IgD-negative memory B cell (primary cell): ENCODE measurements at regions not wholly inside any gene's neighbourhood (a gene's known extent, or its start where the extent isn't known, plus 50 kb on each side); places are given as distances from the start of the nearest gene placed in this dataset.

Source experiments
- H3K27ac Mint-ChIP-seq, 3 donors: one replicate each; pipeline ENCODE4 v1.8.0; 2020 to 2022; ENCODE audit warnings: mild to moderate bottlenecking in 3 of 3, mixed read lengths in 3 of 3, moderate library complexity in 1 of 3
- H3K27me3 Mint-ChIP-seq: one replicate; pipeline ENCODE4 v1.8.0; 2021; ENCODE audit warnings: mixed read lengths
- H3K36me3 Mint-ChIP-seq: one replicate; pipeline ENCODE4 v1.8.0; 2020; ENCODE audit warnings: mild to moderate bottlenecking, mixed read lengths
- H3K4me1 Mint-ChIP-seq, 3 donors: one replicate each; pipeline ENCODE4 v1.8.0; 2020 to 2022; ENCODE audit warnings: mixed read lengths in 3 of 3, mild to moderate bottlenecking in 1 of 3
- H3K4me3 Mint-ChIP-seq, 4 donors: one replicate each; pipeline ENCODE4 v1.8.0; 2020 to 2022; ENCODE audit warnings: mild to moderate bottlenecking in 4 of 4, mixed read lengths in 4 of 4, moderate library complexity in 3 of 4
- H3K9me3 Mint-ChIP-seq, 3 donors: one replicate each; pipeline ENCODE4 v1.8.0; 2020 to 2021; ENCODE audit warnings: mixed read lengths in 3 of 3, mild to moderate bottlenecking in 1 of 3

DNA sequence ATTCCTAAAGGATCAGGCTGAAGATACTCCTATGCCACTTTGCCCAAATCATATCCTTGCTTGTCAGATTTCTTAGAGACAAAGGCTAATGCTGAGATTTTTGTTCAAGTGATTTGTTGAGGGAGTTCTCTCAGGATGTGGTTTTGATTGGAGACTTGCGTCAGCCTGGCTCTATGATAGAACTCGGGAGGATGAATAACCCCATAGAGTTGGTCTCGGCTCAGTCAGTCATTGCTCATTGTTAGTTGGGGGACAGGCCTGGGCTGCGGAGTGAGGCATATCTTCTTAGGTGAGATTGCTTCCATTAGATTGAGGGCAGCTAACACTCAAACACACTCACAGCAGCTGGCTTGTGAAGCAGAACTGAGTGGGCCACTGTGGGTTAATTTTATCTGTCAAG lies 203.4 kb downstream of the KIF20B start:
- peaks cover under 1% of the 10 kb centered on the region for H3K36me3 Mint-ChIP-seq
- peaks cover 6 to 7% (median 6%) of the 10 kb centered on the region in 3 donors for H3K4me1 Mint-ChIP-seq
- no peak overlapping the region for H3K27ac Mint-ChIP-seq
- peaks cover 4% of the 10 kb centered on the region for H3K27me3 Mint-ChIP-seq
- no peak overlapping the region for H3K4me3 Mint-ChIP-seq
- peaks cover 0 to 1% (median 0%) of the 10 kb centered on the region in 3 donors for H3K9me3 Mint-ChIP-seq

DNA sequence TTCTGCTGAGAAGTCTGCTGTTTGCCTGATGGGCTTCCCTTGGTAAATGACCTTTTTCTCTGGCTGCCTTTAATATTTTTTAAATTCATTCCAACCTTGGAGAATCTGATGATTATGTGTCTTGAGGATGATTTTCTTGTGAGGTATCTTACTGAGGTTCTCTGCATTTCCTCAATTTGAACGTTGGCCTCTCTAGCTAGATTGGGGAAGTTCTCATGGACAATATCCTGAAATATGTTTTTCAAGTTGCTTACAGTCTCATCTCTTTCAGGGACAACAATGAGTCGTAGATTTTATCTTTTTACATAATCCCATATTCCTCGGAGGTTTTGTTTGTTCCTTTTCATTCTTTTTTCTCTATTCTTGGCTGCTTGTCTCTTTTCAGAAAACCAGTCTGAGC lies 208.4 kb downstream of the KIF20B start:
- peaks cover 8% of the 10 kb centered on the region for H3K27me3 Mint-ChIP-seq
- H3K36me3 Mint-ChIP-seq = peaks cover 2% of the 10 kb centered on the region
- H3K4me3 Mint-ChIP-seq = no peak overlapping the region
- peaks cover 0 to 3% (median 0%) of the 10 kb centered on the region in 3 donors for H3K9me3 Mint-ChIP-seq
- H3K4me1 Mint-ChIP-seq = peaks cover 10 to 15% (median 11%) of the 10 kb centered on the region in 3 donors
- no peak overlapping the region for H3K27ac Mint-ChIP-seq

DNA sequence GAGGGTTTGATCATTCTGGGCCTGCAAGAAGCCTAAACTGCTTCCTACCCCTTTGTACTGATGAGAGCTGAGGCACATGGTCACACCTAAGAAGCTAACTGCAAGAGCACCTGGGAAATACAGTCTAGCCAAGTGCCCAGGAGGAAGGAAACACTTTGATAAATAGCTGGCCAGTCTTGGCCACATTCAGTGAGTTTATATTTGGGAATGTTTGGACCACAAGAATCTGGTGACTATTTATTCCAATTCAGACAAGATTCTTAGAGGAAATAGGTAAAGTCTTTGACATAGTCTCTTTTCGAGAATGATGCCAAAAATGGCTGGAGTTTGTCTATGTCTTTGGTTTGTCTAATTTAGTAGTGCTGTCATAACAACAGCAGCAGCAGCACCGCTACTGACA lies 213.6 kb downstream of the KIF20B start:
- Mint-ChIP-seq H3K36me3 (peaks cover 5% of the 10 kb centered on the region), H3K9me3 (peaks cover 0 to 3% (median 0%) of the 10 kb centered on the region in 3 donors), H3K4me1 (peaks cover 2 to 6% (median 6%) of the 10 kb centered on the region in 3 donors), H3K27me3 (peaks cover 2% of the 10 kb centered on the region), H3K27ac (no peak overlapping the region), H3K4me3 (no peak overlapping the region)

DNA sequence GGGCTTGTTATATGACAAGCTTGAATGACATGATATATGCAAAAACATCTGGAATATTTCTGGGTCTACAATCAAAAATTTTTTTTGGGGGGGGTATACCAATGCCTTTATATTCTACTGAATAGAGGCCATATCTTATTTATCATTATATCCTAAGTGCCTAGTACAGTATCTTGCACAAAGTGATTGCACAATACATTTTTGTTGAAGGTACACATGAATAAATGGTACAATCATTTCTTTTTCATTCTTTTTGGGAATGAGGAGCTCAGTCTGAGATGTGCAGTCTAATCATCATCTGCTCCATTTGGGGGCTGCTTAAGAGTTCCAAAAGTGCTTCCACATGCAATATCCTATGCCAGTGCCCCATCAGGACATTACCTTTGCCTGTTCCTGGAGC lies 214.6 kb downstream of the KIF20B start:
- peaks cover 2% of the 10 kb centered on the region for H3K27me3 Mint-ChIP-seq

DNA sequence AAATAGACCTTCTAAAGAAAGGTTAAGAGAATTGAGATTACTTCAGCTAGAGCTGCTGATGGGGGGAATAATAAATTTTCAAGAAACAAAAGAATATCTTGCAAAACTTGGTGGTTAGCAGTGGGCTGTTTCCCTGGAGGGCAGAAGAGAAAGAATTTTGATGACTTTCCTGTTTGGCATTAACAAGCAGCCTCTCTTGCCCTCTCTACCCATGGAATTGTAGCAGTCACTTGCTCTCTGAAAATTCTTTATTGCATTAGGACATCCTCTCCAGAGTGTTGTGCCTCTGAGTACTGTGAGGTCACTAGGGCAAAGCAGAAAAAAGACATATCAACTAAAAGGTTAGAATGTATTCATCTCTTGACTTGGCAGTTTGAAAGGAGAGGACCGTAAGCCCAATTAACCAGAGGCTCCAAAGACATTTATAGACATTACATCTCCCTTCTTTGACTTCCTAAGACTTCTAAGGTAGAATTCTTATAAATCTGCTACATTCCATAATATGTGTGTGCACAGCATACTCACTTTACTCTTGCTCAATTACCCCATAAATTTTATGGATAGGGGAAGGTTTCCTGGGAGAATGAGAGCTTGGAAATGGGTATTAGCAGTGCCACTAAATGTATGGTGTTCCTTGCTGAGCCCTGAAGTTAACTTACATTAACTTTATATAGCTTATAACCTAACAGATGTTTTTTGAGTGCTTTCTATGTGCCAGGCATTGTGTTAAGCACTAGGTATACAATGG lies 215.3 kb downstream of the KIF20B start:
- Mint-ChIP-seq H3K9me3 (peaks cover 0 to 2% (median 0%) of the 10 kb centered on the region in 3 donors), H3K4me1 (peaks cover 0 to 4% (median 2%) of the 10 kb centered on the region in 3 donors), H3K27ac (no peak overlapping the region), H3K27me3 (no peaks in the 10 kb centered on the region), H3K36me3 (peaks cover 5% of the 10 kb centered on the region), H3K4me3 (no peak overlapping the region)

More for the DNA sequence above, 214.6 kb downstream of the KIF20B start:
- H3K9me3 Mint-ChIP-seq = peaks cover 0 to 3% (median 0%) of the 10 kb centered on the region in 3 donors
- H3K27ac Mint-ChIP-seq = no peak overlapping the region
- no peak overlapping the region for H3K4me3 Mint-ChIP-seq
- H3K4me1 Mint-ChIP-seq = peaks cover 0 to 6% (median 4%) of the 10 kb centered on the region in 3 donors
- H3K36me3 Mint-ChIP-seq = peaks cover 5% of the 10 kb centered on the region

DNA sequence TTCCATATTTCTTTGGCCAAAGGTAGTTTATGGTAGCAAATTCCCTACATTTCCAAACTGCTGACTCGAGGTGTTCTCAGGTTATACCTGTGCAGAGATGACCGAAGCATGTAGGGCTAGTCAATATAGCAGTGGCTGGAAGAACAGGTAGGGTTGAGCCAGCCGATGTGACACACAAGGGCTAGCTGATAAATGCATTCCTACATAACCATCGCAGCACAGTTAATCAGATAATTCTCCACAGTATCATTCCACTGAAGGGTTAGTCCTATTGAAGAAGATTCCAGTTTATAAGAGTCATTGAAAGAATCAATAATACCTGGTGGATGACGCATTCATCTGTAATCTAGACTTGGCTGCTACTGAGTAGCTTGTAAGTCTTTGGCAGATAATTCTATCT lies 220.0 kb downstream of the KIF20B start:
- no peaks in the 10 kb centered on the region for H3K4me1 Mint-ChIP-seq
- no peak overlapping the region for H3K4me3 Mint-ChIP-seq
- H3K9me3 Mint-ChIP-seq = no peaks in the 10 kb centered on the region
- peaks cover 3% of the 10 kb centered on the region for H3K36me3 Mint-ChIP-seq
- no peaks in the 10 kb centered on the region for H3K27me3 Mint-ChIP-seq
- no peak overlapping the region for H3K27ac Mint-ChIP-seq

DNA sequence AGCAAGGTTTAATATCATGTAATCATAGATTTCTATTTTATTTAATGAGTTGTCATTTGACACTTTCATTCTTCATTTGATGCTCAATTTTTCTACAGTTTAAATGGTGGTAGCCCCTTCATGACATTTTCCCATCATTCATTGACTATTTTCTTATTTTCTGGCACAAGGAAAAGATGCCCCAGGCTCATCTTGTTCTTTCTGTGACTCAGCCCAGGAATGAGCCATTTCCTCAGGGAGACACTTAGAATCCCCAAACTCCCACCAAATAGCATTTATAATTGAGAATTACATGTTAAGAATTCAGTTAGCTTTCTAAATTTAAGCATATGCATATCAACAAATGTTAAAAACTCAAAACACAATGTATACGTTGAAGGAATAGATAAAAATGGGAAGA lies 222.3 kb downstream of the KIF20B start:
- Mint-ChIP-seq H3K36me3 (no peaks in the 10 kb centered on the region), H3K4me3 (no peak overlapping the region), H3K27me3 (peaks cover 3% of the 10 kb centered on the region), H3K27ac (no peak overlapping the region), H3K9me3 (no peaks in the 10 kb centered on the region), H3K4me1 (peaks cover 0 to 5% (median 0%) of the 10 kb centered on the region in 3 donors)

DNA sequence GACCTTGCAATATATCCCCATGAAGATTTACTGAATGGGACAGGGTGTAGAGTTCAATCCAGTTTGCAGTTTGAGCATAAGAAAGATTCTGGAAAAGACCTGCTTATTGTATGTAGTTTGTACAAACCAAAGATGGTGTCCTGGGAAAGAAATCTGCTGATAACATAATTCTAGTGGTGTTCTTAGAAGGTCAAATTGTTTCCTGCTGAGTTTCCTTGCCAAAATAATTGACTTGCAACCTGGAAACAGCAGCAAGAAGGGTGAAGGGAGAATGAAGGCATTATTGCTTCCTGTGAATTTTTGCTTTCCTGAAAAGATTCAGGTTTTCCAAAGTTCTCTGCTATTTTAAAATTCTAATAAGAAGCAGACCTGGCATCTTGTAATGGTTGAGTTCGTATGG lies 222.9 kb downstream of the KIF20B start:
- Mint-ChIP-seq H3K36me3 (no peaks in the 10 kb centered on the region), H3K4me3 (no peak overlapping the region), H3K27ac (no peak overlapping the region), H3K4me1 (peaks cover 0 to 8% (median 2%) of the 10 kb centered on the region in 3 donors), H3K9me3 (no peaks in the 10 kb centered on the region), H3K27me3 (peaks cover 3% of the 10 kb centered on the region)

DNA sequence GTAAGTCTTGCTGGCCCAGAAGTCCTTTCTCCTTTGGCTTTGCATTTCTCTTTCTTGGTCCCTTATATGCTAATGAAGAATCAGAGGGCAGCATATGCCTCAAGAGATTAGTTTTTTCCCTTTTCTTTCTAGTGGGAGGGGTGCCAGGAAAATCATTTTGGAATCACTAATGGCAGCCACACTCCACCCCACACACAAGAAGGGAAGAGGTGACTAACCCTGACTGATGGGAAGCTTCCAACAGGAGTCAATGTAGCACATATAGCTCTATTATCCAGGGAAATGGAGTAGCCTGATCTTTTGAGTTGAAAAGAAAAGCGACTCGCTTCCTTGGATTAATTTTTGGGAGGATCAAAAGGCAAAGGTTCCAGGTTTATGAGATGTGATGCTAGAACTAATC lies 225.3 kb downstream of the KIF20B start:
- peaks cover 0 to 12% (median 7%) of the 10 kb centered on the region in 3 donors for H3K4me1 Mint-ChIP-seq
- peaks cover 3% of the 10 kb centered on the region for H3K27me3 Mint-ChIP-seq
- H3K36me3 Mint-ChIP-seq = no peaks in the 10 kb centered on the region
- H3K9me3 Mint-ChIP-seq = no peaks in the 10 kb centered on the region
- H3K4me3 Mint-ChIP-seq = no peak overlapping the region
- no peak overlapping the region for H3K27ac Mint-ChIP-seq

DNA sequence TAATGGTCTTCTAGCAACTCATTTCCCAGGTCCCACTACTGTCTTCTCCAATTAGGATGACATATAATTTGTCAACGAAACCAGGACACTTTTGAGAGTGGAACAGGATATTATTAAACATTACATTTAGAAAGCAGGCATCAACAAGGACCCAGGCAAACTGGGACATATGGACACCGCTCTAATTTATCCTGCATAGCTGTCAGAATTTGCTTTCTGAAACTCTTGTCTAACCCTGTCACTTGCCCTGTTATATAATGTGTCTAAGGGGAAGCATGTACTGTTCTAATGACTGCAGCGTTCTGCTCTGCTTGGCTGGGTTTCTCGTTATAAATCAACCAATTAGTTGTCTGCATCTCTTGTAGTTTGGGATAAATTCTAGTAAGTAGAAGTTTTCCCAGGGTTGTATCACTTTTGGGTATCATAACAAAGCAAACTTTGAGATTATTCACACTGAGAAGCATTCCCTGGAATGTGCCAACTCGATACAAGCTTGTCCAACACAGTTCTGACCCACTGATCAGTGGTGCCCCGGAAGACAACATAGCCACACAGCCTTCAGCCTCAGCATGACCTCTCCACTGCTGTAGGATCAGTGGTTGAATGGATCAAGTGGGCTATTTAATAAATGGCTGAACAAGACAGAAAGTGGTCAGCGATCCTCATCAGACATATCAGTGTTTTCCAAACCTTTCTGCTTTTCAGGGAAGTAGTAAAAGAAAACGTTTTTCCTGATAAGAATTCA lies 228.1 kb downstream of the KIF20B start:
- Mint-ChIP-seq H3K4me1 (peaks cover 0 to 12% (median 7%) of the 10 kb centered on the region in 3 donors), H3K4me3 (peak overlapping the region in 1 of 4 donors; percentile 39), H3K9me3 (peaks cover 0 to 2% (median 0%) of the 10 kb centered on the region in 3 donors), H3K27me3 (peaks cover 5% of the 10 kb centered on the region), H3K27ac (no peak overlapping the region), H3K36me3 (no peaks in the 10 kb centered on the region)

DNA sequence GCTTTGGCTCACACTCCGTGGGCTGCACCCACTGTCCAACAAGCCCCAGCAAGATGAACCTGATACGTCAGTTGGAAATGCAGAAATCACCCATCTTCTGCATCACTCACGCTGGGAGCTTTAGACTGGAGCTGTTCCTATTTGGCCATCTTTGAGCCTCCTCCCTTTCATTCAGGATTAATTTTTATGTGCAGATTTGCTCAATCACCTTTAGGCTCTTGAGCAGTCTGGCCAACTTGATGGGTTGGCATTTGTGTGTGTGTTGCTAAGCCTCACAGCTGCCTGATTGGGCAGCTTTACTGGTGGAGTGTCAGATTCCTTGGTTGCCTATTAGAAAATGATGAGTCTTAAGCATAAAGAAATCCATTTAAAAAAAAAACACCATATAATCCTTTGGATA lies 236.1 kb downstream of the KIF20B start:
- Mint-ChIP-seq H3K4me3 (no peak overlapping the region), H3K27me3 (peaks cover 17% of the 10 kb centered on the region), H3K27ac (no peak overlapping the region), H3K36me3 (peaks cover 3% of the 10 kb centered on the region), H3K4me1 (peaks cover 0 to 2% (median 2%) of the 10 kb centered on the region in 3 donors), H3K9me3 (peaks cover 0 to 8% (median 1%) of the 10 kb centered on the region in 3 donors)

DNA sequence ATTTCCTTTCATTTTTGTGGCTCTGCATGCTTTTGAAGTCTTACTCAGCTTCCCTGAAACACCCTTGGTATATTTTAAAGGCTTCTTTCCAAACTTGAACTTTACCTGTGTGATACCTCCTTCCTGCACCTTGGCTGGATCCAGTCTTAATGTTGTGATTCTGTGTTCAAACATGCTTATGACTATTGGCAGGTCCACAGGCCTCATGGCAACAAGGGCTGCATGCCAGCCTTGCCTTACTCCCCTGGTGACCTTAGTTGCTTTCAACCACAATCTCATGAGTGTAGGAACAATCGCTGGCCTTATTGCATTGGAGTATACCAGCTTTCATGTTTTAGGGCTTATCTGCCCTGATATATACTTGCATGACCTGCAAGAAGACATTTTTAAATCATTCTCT lies 238.7 kb downstream of the KIF20B start:
- H3K36me3 Mint-ChIP-seq = peaks cover 3% of the 10 kb centered on the region
- H3K4me1 Mint-ChIP-seq = peaks cover 0 to 7% (median 2%) of the 10 kb centered on the region in 3 donors
- peaks cover 19% of the 10 kb centered on the region for H3K27me3 Mint-ChIP-seq
- peaks cover 0 to 5% (median 1%) of the 10 kb centered on the region in 3 donors for H3K9me3 Mint-ChIP-seq
- peak overlapping the region in 1 of 3 donors; percentile 69 for H3K27ac Mint-ChIP-seq
- H3K4me3 Mint-ChIP-seq = no peak overlapping the region

DNA sequence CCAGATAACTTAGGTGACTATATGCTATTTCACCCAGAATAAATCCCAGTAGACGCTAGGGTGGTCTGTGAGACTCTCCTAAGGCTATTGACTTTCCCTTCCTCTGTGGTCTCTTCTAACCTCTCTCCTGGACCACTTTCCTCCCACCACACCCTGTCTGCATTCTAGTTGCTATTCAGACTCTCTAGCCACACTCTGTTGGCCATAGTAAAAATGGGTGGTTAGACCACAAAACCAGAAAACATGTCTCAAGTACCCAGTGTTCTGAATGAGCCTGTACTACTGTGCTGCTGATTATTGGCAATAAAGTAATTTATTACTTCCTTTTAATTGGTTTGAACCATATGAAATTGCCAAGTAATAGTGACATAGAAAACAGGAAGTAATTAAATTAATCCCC lies 240.8 kb downstream of the KIF20B start:
- peaks cover 0 to 2% (median under 1%) of the 10 kb centered on the region in 3 donors for H3K9me3 Mint-ChIP-seq
- H3K4me3 Mint-ChIP-seq = no peak overlapping the region
- H3K36me3 Mint-ChIP-seq = no peaks in the 10 kb centered on the region
- H3K27ac Mint-ChIP-seq = no peak overlapping the region
- peaks cover 14% of the 10 kb centered on the region for H3K27me3 Mint-ChIP-seq
- peaks cover 5 to 10% (median 6%) of the 10 kb centered on the region in 3 donors for H3K4me1 Mint-ChIP-seq

DNA sequence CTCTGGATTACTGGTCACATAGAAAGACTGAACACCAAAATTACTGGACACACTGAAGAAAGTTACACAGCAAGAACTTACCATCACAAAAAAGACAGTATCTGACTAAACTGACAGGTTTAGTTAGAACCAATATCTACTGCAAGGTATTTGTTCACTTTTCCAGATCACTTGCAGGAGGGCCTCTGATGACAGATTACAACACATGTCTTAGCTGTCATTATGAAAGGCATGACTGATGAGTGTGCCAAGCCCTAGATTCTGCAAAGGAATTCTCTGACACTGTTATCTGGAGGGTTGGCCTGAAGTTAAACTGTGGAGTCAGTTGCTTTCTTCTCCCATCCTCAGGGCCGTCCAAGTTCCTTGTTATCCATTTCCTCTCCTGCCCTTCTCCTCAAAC lies 242.7 kb downstream of the KIF20B start:
- H3K9me3 Mint-ChIP-seq = peaks cover 4 to 10% (median 6%) of the 10 kb centered on the region in 3 donors
- H3K27ac Mint-ChIP-seq = no peak overlapping the region
- no peaks in the 10 kb centered on the region for H3K36me3 Mint-ChIP-seq
- no peak overlapping the region for H3K4me3 Mint-ChIP-seq
- H3K27me3 Mint-ChIP-seq = peaks cover 14% of the 10 kb centered on the region
- peaks cover 5 to 10% (median 6%) of the 10 kb centered on the region in 3 donors for H3K4me1 Mint-ChIP-seq

DNA sequence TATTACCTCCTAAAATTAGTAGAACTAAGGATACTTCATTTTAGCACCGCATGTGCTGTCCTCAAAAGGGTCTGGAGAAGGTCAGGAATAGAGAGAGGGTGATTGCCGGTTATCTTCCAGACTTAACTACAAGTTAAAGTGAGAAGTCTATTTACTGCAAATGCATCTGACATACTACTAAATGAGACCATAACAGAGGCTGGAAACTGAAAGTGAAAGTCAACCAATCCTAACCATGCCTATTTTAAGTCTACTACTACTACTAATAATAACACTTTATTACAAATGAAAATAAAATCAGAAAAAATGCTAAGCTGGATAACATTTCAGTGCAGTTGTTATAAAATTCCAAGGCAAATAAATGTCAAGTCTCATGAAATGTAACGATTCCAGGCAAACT lies 244.7 kb downstream of the KIF20B start:
- Mint-ChIP-seq H3K27ac (no peak overlapping the region), H3K4me3 (no peak overlapping the region), H3K36me3 (no peaks in the 10 kb centered on the region), H3K4me1 (peaks cover 5 to 10% (median 6%) of the 10 kb centered on the region in 3 donors), H3K9me3 (peaks cover 4 to 10% (median 6%) of the 10 kb centered on the region in 3 donors), H3K27me3 (peaks cover 10% of the 10 kb centered on the region)
